ENCODE measurements at regions not wholly inside any gene's neighbourhood (a gene's known extent, or its start where the extent isn't known, plus 50 kb on each side); places are given as distances from the start of the nearest gene placed in this dataset.

DNA sequence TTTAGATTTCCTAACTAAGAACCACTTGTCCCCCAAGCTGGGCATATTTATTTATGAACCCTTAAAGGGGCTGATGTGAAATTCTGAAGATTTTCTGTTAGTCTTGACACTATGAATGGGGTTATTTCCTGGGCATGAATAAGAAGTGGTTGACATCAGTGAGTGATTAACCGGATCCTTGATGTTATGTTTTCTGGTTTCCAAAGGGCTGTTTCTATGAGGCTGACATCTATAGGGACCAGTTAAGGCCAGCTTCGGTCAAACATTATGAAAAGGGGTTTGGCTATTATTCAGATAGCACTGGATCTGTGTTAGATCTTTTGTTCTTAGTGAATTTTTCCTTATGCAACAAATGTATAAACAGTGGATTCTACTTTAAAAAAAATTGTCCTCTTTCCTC is 443.7 kb upstream of the SPRED2 start (continued):
- TF ChIP-seq, protein P1, sequence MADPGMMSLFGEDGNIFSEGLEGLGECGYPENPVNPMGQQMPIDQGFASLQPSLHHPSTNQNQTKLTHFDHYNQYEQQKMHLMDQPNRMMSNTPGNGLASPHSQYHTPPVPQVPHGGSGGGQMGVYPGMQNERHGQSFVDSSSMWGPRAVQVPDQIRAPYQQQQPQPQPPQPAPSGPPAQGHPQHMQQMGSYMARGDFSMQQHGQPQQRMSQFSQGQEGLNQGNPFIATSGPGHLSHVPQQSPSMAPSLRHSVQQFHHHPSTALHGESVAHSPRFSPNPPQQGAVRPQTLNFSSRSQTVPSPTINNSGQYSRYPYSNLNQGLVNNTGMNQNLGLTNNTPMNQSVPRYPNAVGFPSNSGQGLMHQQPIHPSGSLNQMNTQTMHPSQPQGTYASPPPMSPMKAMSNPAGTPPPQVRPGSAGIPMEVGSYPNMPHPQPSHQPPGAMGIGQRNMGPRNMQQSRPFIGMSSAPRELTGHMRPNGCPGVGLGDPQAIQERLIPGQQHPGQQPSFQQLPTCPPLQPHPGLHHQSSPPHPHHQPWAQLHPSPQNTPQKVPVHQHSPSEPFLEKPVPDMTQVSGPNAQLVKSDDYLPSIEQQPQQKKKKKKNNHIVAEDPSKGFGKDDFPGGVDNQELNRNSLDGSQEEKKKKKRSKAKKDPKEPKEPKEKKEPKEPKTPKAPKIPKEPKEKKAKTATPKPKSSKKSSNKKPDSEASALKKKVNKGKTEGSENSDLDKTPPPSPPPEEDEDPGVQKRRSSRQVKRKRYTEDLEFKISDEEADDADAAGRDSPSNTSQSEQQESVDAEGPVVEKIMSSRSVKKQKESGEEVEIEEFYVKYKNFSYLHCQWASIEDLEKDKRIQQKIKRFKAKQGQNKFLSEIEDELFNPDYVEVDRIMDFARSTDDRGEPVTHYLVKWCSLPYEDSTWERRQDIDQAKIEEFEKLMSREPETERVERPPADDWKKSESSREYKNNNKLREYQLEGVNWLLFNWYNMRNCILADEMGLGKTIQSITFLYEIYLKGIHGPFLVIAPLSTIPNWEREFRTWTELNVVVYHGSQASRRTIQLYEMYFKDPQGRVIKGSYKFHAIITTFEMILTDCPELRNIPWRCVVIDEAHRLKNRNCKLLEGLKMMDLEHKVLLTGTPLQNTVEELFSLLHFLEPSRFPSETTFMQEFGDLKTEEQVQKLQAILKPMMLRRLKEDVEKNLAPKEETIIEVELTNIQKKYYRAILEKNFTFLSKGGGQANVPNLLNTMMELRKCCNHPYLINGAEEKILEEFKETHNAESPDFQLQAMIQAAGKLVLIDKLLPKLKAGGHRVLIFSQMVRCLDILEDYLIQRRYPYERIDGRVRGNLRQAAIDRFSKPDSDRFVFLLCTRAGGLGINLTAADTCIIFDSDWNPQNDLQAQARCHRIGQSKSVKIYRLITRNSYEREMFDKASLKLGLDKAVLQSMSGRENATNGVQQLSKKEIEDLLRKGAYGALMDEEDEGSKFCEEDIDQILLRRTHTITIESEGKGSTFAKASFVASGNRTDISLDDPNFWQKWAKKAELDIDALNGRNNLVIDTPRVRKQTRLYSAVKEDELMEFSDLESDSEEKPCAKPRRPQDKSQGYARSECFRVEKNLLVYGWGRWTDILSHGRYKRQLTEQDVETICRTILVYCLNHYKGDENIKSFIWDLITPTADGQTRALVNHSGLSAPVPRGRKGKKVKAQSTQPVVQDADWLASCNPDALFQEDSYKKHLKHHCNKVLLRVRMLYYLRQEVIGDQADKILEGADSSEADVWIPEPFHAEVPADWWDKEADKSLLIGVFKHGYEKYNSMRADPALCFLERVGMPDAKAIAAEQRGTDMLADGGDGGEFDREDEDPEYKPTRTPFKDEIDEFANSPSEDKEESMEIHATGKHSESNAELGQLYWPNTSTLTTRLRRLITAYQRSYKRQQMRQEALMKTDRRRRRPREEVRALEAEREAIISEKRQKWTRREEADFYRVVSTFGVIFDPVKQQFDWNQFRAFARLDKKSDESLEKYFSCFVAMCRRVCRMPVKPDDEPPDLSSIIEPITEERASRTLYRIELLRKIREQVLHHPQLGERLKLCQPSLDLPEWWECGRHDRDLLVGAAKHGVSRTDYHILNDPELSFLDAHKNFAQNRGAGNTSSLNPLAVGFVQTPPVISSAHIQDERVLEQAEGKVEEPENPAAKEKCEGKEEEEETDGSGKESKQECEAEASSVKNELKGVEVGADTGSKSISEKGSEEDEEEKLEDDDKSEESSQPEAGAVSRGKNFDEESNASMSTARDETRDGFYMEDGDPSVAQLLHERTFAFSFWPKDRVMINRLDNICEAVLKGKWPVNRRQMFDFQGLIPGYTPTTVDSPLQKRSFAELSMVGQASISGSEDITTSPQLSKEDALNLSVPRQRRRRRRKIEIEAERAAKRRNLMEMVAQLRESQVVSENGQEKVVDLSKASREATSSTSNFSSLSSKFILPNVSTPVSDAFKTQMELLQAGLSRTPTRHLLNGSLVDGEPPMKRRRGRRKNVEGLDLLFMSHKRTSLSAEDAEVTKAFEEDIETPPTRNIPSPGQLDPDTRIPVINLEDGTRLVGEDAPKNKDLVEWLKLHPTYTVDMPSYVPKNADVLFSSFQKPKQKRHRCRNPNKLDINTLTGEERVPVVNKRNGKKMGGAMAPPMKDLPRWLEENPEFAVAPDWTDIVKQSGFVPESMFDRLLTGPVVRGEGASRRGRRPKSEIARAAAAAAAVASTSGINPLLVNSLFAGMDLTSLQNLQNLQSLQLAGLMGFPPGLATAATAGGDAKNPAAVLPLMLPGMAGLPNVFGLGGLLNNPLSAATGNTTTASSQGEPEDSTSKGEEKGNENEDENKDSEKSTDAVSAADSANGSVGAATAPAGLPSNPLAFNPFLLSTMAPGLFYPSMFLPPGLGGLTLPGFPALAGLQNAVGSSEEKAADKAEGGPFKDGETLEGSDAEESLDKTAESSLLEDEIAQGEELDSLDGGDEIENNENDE (IDR thresholded peaks at IDR 0.05; ENCODE audit: insufficient replicate concordance, low read length): no peak
- no peak for TF ChIP-seq TAF7 (optimal IDR thresholded peaks at IDR 0.05; ENCODE audit: borderline replicate concordance, low read depth, low read length)
- TF ChIP-seq GABPA (IDR thresholded peaks at IDR 0.05; ENCODE audit: borderline replicate concordance, insufficient read depth, low read length): no peak
- no peak for TF ChIP-seq RFX5 (IDR thresholded peaks at IDR 0.05; ENCODE audit: borderline replicate concordance, low read depth, low read length)
- TF ChIP-seq CTCF (IDR thresholded peaks at IDR 0.05; ENCODE audit: control extremely low read depth in 1 of 3, insufficient read depth in 1 of 3, low read depth in 1 of 3, low read length in 3 of 3): no peak
